PC-3 (cell line): ENCODE measurements at regions not wholly inside any gene's neighbourhood (a gene's known extent, or its start where the extent isn't known, plus 50 kb on each side); places are given as distances from the start of the nearest gene placed in this dataset.

Experiments used
- ATAC-seq: fragments of 200-7000 bp; cut with Tn5 transposase; 2 replicates; pipeline ENCODE4 v1.9.1; 2020; ENCODE audit warnings: mild to moderate bottlenecking, moderate library complexity
- BruUV-seq: library from RNA; stranded (reverse); fragments of 400-500 nt; replicated peaks from 2 replicates; lab custom pipeline; 2021; lab: Mats Ljungman, UMichigan
- CTCF ChIA-PET: fragments of 300-600 bp; sonication (Branson Sonifier 250); formaldehyde crosslinking; loops from one replicate; lab custom pipeline; 2022; ENCODE audit warnings: antibody characterized with exemption; lab: Charles Lee
- POLR2A ChIA-PET: fragments of 300-600 bp; sonication (Branson Sonifier 250); formaldehyde crosslinking; loops from one replicate; lab custom pipeline; 2022; ENCODE audit warnings: antibody characterized with exemption; ENCODE audit not compliant: unreplicated experiment; lab: Charles Lee
- DNase-seq: peaks from one replicate; pipeline ENCODE4 v3.0.0-alpha.2; 2015
- H2AFZ ChIP-seq: fragments of 300-600 bp; sonication (generic); 2 replicates; pipeline ENCODE4 v1.6.0; 2016; ENCODE audit warnings: antibody characterized with exemption, low read length
- H3F3A ChIP-seq: fragments of 300-600 bp; sonication (generic); one replicate; pipeline ENCODE4 v1.6.0; 2017; ENCODE audit warnings: antibody characterized with exemption, low read length, control low read depth, mild to moderate bottlenecking; ENCODE audit not compliant: unreplicated experiment
- H3K27ac ChIP-seq: fragments of 300-600 bp; sonication (generic); 2 replicates; pipeline ENCODE4 v1.5.1; 2016; ENCODE audit warnings: mild to moderate bottlenecking, low read length
- H3K27me3 ChIP-seq: fragments of 300-600 bp; sonication (generic); 2 replicates; pipeline ENCODE4 v1.6.1; 2016; ENCODE audit warnings: low read length, mixed read lengths
- H3K36me3 ChIP-seq: fragments of 300-600 bp; sonication (generic); 2 replicates; pipeline ENCODE4 v1.6.1; 2016; ENCODE audit warnings: low read depth, mixed run types, low read length, mixed read lengths
- H3K4me1 ChIP-seq: fragments of 300-600 bp; sonication (generic); 2 replicates; pipeline ENCODE4 v1.5.1; 2016; ENCODE audit warnings: low read length; ENCODE audit not compliant: insufficient read depth
- H3K4me2 ChIP-seq: fragments of 300-600 bp; sonication (generic); 2 replicates; pipeline ENCODE4 v1.6.0; 2016; ENCODE audit warnings: low read length
- H3K4me3 ChIP-seq: fragments of 300-600 bp; sonication (generic); 2 replicates; pipeline ENCODE4 v1.5.1; 2016; ENCODE audit warnings: mild to moderate bottlenecking, low read length, mixed read lengths
- H3K79me2 ChIP-seq: fragments of 300-600 bp; sonication (generic); 2 replicates; pipeline ENCODE4 v1.6.1; 2017; ENCODE audit warnings: low read length, mixed read lengths
- H3K9ac ChIP-seq: fragments of 300-600 bp; sonication (generic); 2 replicates; pipeline ENCODE4 v1.6.0; 2016; ENCODE audit warnings: mild to moderate bottlenecking, low read length
- H3K9me2 ChIP-seq: fragments of 300-600 bp; sonication (generic); replicated peaks from 2 replicates; pipeline ENCODE4 v1.6.1; 2016; ENCODE audit warnings: mixed run types, low read length, mixed read lengths
- H3K9me3 ChIP-seq: fragments of 300-600 bp; sonication (generic); 2 replicates; pipeline ENCODE4 v1.6.1; 2016; ENCODE audit warnings: low read length, mixed read lengths
- H4K20me1 ChIP-seq: fragments of 300-600 bp; sonication (generic); 2 replicates; pipeline ENCODE4 v1.6.1; 2016; ENCODE audit warnings: low read length, mixed read lengths
- CTCF ChIP-seq: fragments of 300-600 bp; sonication (generic); conservative IDR thresholded peaks from 2 replicates; pipeline ENCODE4 v1.5.1; 2017; ENCODE audit warnings: antibody characterized with exemption, low read depth, mild to moderate bottlenecking, low read length
- EZH2 ChIP-seq: fragments of 300-600 bp; sonication (generic); IDR thresholded peaks from one replicate; pipeline ENCODE4 v1.6.1; 2017; ENCODE audit warnings: antibody characterized with exemption, mild to moderate bottlenecking, low read length; ENCODE audit not compliant: unreplicated experiment
- EZH2phosphoT487 ChIP-seq: fragments of 300-600 bp; sonication (generic); IDR thresholded peaks from 2 replicates; pipeline ENCODE4 v1.6.1; 2018; ENCODE audit warnings: mild to moderate bottlenecking, antibody characterized with exemption, low read length, borderline replicate concordance
- intact Hi-C: fragments of 100-400 bp; cut with micrococcal nuclease; formaldehyde crosslinking; loops from 2 replicates; pipeline ENCODE4 v1.9.0; 2023

- H3K4me3 ChIP-seq, result no peak overlapping the region
- H3K27me3 ChIP-seq, result no peaks in the 10 kb centered on the region
- H3K9me3 ChIP-seq, result no peaks in the 10 kb centered on the region
- ChIA-PET POLR2A (interaction anchor here (0.7 kb wide), 1 partner anchor 134 kb away, joined by 3 read pairs; no protein-coding TSS in a partner anchor), CTCF (interaction anchor here (1.0 kb wide), 1 partner anchor 480 kb away, joined by 3 read pairs; no protein-coding TSS in a partner anchor)
- no peaks in the 10 kb centered on the region for H4K20me1 ChIP-seq
- H3K9ac ChIP-seq, result 0 out of 2 replicates have a peak overlapping the region, but pooled peaks have one; percentile 9
- H3F3A ChIP-seq, result no peaks in the 10 kb centered on the region
- H3K4me2 ChIP-seq, result peak overlapping the region; percentile 30; the same call in 1 of the 2 replicates
- 0 out of 2 replicates have a peak overlapping the region, but pooled peaks have one; percentile 10 for H3K27ac ChIP-seq
- intact Hi-C loops, result no loop called here
- no peaks in the 10 kb centered on the region for H3K9me2 ChIP-seq
- TF ChIP-seq CTCF (no peak), EZH2phosphoT487 (no peak), EZH2 (no peak)
- H3K79me2 ChIP-seq, result no peaks in the 10 kb centered on the region
- DNase-seq (no peak), ATAC-seq (no peak)
- peak overlapping the region; percentile 77 for H2AFZ ChIP-seq
- H3K36me3 ChIP-seq, result no peaks in the 10 kb centered on the region
- BruUV-seq, result no TSS peak
- peaks cover 18% of the 10 kb centered on the region for H3K4me1 ChIP-seq
Measured at GRCh38 chr3:99503350-99503749, 135.0 kb upstream of the COL8A1 start.

- Histone ChIP-seq H3F3A (no peaks in the 10 kb centered on the region), H3K4me1 (peaks cover 18% of the 10 kb centered on the region), H3K4me2 (peak overlapping the region; percentile 30; the same call in 1 of the 2 replicates), H3K27me3 (no peaks in the 10 kb centered on the region), H3K27ac (0 out of 2 replicates have a peak overlapping the region, but pooled peaks have one; percentile 10), H3K9me3 (no peaks in the 10 kb centered on the region), H3K79me2 (no peaks in the 10 kb centered on the region), H3K9ac (0 out of 2 replicates have a peak overlapping the region, but pooled peaks have one; percentile 9), H4K20me1 (no peaks in the 10 kb centered on the region), H3K4me3 (no peak overlapping the region), H3K36me3 (no peaks in the 10 kb centered on the region), H2AFZ (peak overlapping the region; percentile 77), H3K9me2 (no peaks in the 10 kb centered on the region)
- intact Hi-C loops, result no loop called here
- DNase-seq (peak; percentile 13), ATAC-seq (peak; percentile 42)
- TF ChIP-seq EZH2phosphoT487 (no peak), EZH2 (no peak), CTCF (no peak)
- ChIA-PET CTCF (interaction anchor here (1.0 kb wide), 1 partner anchor 479 kb away, joined by 3 read pairs; no protein-coding TSS in a partner anchor), POLR2A (interaction anchor here (0.7 kb wide), 1 partner anchor 134 kb away, joined by 3 read pairs; no protein-coding TSS in a partner anchor)
- no TSS peak for BruUV-seq
Measured at GRCh38 chr3:99502871-99503270, 135.5 kb upstream of the COL8A1 start.

- no peaks in the 10 kb centered on the region for H3K9me2 ChIP-seq
- DNase-seq (no peak), ATAC-seq (no peak)
- no peaks in the 10 kb centered on the region for H3K36me3 ChIP-seq
- H3K79me2 ChIP-seq, result no peaks in the 10 kb centered on the region
- H3F3A ChIP-seq, result no peaks in the 10 kb centered on the region
- H2AFZ ChIP-seq, result no peak overlapping the region
- ChIA-PET POLR2A (interaction anchor here (0.6 kb wide), 1 partner anchor 754 kb away, joined by 3 read pairs; no protein-coding TSS in a partner anchor), CTCF (interaction anchor here (0.5 kb wide), 1 partner anchor 170 kb away, joined by 3 read pairs; no protein-coding TSS in a partner anchor)
- TF ChIP-seq EZH2phosphoT487 (no peak), EZH2 (no peak), CTCF (no peak)
- no peak overlapping the region for H3K4me2 ChIP-seq
- peaks cover 18% of the 10 kb centered on the region for H3K4me1 ChIP-seq
- H4K20me1 ChIP-seq, result no peaks in the 10 kb centered on the region
- intact Hi-C loops, result no loop called here
- no peaks in the 10 kb centered on the region for H3K27me3 ChIP-seq
- H3K27ac ChIP-seq, result no peak overlapping the region
- no TSS peak for BruUV-seq
- H3K4me3 ChIP-seq, result no peak overlapping the region
- H3K9me3 ChIP-seq, result 0 out of 2 replicates have a peak, but pooled peaks cover 3% of the 10 kb centered on the region
- no peak overlapping the region for H3K9ac ChIP-seq
Measured at GRCh38 chr3:99500485-99500884, 137.9 kb upstream of the COL8A1 start.
